Adrenal gland (tissue), 5 donors: ENCODE measurements at regions not wholly inside any gene's neighbourhood (a gene's known extent, or its start where the extent isn't known, plus 50 kb on each side); places are given as distances from the start of the nearest gene placed in this dataset.

Source experiments
- POLR2A ChIP-seq, 2 donors: fragments of 450-650 bp; IDR thresholded peaks; one replicate each; pipeline ENCODE4 v1.6.1; 2017; ENCODE audit warnings: antibody characterized with exemption in 2 of 2, mild to moderate bottlenecking in 2 of 2, moderate library complexity in 1 of 2
- TF ChIP-seq, protein P1 (sequence below), 6 experiments: fragments of 450-650 bp in 4 of 6; fragments of 200-600 bp in 2 of 6; sonication (generic) in 1 of 6; IDR thresholded peaks; 1 replicate in 5 of 6; 2 replicates in 1 of 6; pipeline versions ENCODE4 v1.5.1 to v1.8.0; 2016 to 2021; ENCODE audit warnings: antibody characterized with exemption in 6 of 6, mild to moderate bottlenecking in 2 of 6, moderate library complexity in 1 of 6
- donor health status: DM: no; HTN: no; CAD: no.

DNA sequence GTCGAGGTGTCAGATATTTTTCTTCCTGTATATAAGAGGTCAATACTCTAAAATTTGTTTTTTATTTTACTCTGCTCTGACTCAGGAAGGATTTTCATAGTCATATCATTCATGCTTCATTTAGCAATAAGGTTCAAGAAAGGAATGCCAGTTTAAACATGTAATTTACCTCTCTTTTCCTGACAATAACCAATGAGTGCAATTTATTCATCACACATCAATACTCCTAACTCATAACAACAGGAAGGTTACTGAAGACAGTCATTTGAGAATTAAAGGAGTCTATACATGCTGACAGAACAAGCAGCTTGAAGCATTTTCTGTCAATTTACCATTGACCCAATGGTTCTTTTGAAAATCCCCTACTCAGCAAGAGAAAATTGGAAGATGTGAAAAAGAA lies 190.3 kb upstream of the RPS6KA3 start:
- TF ChIP-seq, protein P1, sequence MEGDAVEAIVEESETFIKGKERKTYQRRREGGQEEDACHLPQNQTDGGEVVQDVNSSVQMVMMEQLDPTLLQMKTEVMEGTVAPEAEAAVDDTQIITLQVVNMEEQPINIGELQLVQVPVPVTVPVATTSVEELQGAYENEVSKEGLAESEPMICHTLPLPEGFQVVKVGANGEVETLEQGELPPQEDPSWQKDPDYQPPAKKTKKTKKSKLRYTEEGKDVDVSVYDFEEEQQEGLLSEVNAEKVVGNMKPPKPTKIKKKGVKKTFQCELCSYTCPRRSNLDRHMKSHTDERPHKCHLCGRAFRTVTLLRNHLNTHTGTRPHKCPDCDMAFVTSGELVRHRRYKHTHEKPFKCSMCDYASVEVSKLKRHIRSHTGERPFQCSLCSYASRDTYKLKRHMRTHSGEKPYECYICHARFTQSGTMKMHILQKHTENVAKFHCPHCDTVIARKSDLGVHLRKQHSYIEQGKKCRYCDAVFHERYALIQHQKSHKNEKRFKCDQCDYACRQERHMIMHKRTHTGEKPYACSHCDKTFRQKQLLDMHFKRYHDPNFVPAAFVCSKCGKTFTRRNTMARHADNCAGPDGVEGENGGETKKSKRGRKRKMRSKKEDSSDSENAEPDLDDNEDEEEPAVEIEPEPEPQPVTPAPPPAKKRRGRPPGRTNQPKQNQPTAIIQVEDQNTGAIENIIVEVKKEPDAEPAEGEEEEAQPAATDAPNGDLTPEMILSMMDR (IDR thresholded peaks at IDR 0.05): no peak
- no peak for TF ChIP-seq POLR2A (IDR thresholded peaks at IDR 0.05)
